ENCODE measurements at regions not wholly inside any gene's neighbourhood (a gene's known extent, or its start where the extent isn't known, plus 50 kb on each side); places are given as distances from the start of the nearest gene placed in this dataset.

DNA sequence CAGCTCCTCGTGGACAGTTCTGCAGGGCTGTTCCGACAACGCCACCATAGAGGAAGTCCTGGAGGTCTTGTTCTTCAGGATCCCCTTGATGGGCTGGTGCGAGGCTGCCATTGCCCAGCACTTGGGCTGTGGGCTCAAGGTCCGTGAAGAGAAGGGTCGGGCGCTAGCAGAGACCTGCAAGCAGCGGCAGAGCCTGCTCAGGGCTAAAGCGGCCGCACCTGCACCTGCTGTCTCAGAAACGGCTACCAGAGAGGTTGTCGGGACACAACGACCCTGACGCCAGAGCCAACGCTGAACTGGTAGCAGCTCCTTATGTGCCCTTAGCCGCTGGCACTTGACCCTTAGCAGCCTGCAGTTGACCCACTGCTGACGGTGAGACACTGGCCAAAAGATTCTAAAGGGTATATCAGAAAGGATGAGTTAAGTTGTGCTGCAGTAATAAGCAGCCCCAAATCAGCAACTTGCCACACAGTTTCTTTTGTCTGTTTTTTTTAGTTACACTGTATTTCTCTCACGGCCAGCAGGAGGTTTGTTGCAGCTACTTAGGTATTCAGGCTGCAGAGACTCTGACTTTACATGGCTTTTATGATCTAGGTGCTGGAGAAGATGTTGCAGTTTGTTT is 55.5 kb upstream of the ST6GAL2 start:
- no peaks in the 10 kb centered on the region for H3K27me3 ChIP-seq (replicated peaks in 1 of 4; ENCODE audit: control extremely low read depth in 1 of 4, control insufficient read depth in 3 of 4, insufficient read depth in 4 of 4, low read length in 3 of 4)
- no peaks in the 10 kb centered on the region for H3K36me3 ChIP-seq (replicated peaks in 1 of 2; ENCODE audit: control extremely low read depth in 1 of 2, control insufficient read depth in 1 of 2, extremely low read depth in 1 of 2, insufficient read depth in 2 of 2, low read length in 1 of 2)
- H3K79me2 ChIP-seq (ENCODE audit: control insufficient read depth, insufficient read depth, low read length): no peaks in the 10 kb centered on the region
- H3K4me2 ChIP-seq (replicated peaks; ENCODE audit: low read depth, low read length, poor library complexity, severe bottlenecking): no peak overlapping the region
- DNase-seq (no peak), ATAC-seq (ENCODE audit: low read depth) (no peak)
- no peak overlapping the region for H3K4me3 Mint-ChIP-seq
- intact Hi-C loops (cut with micrococcal nuclease): no loop called here
- no peaks in the 10 kb centered on the region for H3K4me1 ChIP-seq (ENCODE audit: control insufficient read depth in 2 of 2, insufficient read depth in 2 of 2, low read length in 2 of 2)
- CTCF ChIA-PET: no interaction called here
- POLR2A ChIA-PET: no interaction called here
- H3K4me1 Mint-ChIP-seq: no peaks in the 10 kb centered on the region
- H2AFZ ChIP-seq (ENCODE audit: insufficient read depth, low read depth, low read length, poor library complexity, severe bottlenecking): no peak overlapping the region
- H4K20me1 ChIP-seq (ENCODE audit: control insufficient read depth, insufficient read depth, low read length, poor library complexity, severe bottlenecking): no peaks in the 10 kb centered on the region
- no peak overlapping the region for H3K9ac ChIP-seq (ENCODE audit: low read length)
- 86% methylated on average over 16 of the region's 18 CpGs for WGBS (ENCODE audit: insufficient coverage)
- peaks cover 2% of the 10 kb centered on the region for H3K9me3 Mint-ChIP-seq (ENCODE audit: insufficient read depth)
- no peak overlapping the region for H3K27ac ChIP-seq (ENCODE audit: low read length in 2 of 2)
- TF ChIP-seq, protein P1, sequence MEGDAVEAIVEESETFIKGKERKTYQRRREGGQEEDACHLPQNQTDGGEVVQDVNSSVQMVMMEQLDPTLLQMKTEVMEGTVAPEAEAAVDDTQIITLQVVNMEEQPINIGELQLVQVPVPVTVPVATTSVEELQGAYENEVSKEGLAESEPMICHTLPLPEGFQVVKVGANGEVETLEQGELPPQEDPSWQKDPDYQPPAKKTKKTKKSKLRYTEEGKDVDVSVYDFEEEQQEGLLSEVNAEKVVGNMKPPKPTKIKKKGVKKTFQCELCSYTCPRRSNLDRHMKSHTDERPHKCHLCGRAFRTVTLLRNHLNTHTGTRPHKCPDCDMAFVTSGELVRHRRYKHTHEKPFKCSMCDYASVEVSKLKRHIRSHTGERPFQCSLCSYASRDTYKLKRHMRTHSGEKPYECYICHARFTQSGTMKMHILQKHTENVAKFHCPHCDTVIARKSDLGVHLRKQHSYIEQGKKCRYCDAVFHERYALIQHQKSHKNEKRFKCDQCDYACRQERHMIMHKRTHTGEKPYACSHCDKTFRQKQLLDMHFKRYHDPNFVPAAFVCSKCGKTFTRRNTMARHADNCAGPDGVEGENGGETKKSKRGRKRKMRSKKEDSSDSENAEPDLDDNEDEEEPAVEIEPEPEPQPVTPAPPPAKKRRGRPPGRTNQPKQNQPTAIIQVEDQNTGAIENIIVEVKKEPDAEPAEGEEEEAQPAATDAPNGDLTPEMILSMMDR (IDR thresholded peaks at IDR 0.05): no peak
- TF ChIP-seq EZH2 (IDR thresholded peaks at IDR 0.05; ENCODE audit: borderline replicate concordance, insufficient read depth, low read depth, low read length, poor library complexity, severe bottlenecking): no peak
- H3K9me3 ChIP-seq (ENCODE audit: control extremely low read depth in 1 of 3, control insufficient read depth in 2 of 3, insufficient read depth in 1 of 3, low read length in 2 of 3): peaks cover 0 to 6% (median 1%) of the 10 kb centered on the region in 3 donors
- H3K4me3 ChIP-seq (ENCODE audit: control extremely low read depth in 1 of 5, extremely low read depth in 1 of 5, insufficient read depth in 1 of 5, low read depth in 2 of 5, low read length in 4 of 5): no peak overlapping the region
- no peak overlapping the region for H3K27ac Mint-ChIP-seq
- no peaks in the 10 kb centered on the region for H3K27me3 Mint-ChIP-seq

DNA sequence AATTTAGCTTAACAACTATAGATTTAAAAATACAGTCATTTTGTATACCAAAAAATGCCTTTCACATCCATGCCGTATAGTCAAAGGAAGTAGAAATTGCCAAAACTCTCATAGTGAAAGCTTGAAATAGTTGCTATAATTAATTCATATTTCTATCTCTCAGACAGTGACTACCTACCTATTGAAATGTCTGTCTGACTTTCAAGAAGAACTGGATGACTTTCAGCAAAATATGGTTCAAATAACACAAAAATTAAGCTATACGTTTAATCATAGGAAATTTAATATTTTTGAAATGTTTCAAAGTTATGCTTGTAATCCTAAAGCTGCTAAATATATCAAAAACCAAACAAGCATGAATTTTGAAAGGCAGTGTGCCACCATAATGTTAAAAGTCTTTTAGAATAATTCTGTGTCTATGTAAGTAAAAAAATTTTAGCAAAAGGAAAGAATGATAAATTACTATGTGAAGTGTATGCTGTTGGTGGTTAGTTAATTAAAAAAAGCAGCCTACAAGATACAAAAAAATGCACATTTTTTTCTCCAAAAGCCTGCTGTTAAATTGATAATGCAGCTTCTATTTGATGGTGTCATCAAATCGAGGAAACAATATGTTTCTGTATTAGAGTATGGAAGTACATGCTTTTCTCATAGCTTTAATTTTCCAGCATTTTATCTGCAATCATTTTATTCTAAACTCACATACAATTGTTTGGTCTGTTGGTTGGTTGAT is 57.7 kb upstream of the ST6GAL2 start:
- no CpG with 5 or more reads among the region's 3 CpGs for WGBS (ENCODE audit: insufficient coverage)
- Histone ChIP-seq H3K9ac (ENCODE audit: low read length) (no peak overlapping the region), H3K4me3 (ENCODE audit: control extremely low read depth in 1 of 5, extremely low read depth in 1 of 5, insufficient read depth in 1 of 5, low read depth in 2 of 5, low read length in 4 of 5) (no peak overlapping the region), H3K9me3 (ENCODE audit: control extremely low read depth in 1 of 3, control insufficient read depth in 2 of 3, insufficient read depth in 1 of 3, low read length in 2 of 3) (peaks cover 0 to 6% (median 1%) of the 10 kb centered on the region in 3 donors), H3K79me2 (ENCODE audit: control insufficient read depth, insufficient read depth, low read length) (no peaks in the 10 kb centered on the region), H3K36me3 (replicated peaks in 1 of 2; ENCODE audit: control extremely low read depth in 1 of 2, control insufficient read depth in 1 of 2, extremely low read depth in 1 of 2, insufficient read depth in 2 of 2, low read length in 1 of 2) (no peaks in the 10 kb centered on the region), H3K4me1 (ENCODE audit: control insufficient read depth in 2 of 2, insufficient read depth in 2 of 2, low read length in 2 of 2) (no peaks in the 10 kb centered on the region), H3K27ac (ENCODE audit: low read length in 2 of 2) (no peak overlapping the region), H2AFZ (ENCODE audit: insufficient read depth, low read depth, low read length, poor library complexity, severe bottlenecking) (no peak overlapping the region), H3K27me3 (replicated peaks in 1 of 4; ENCODE audit: control extremely low read depth in 1 of 4, control insufficient read depth in 3 of 4, insufficient read depth in 4 of 4, low read length in 3 of 4) (no peaks in the 10 kb centered on the region), H4K20me1 (ENCODE audit: control insufficient read depth, insufficient read depth, low read length, poor library complexity, severe bottlenecking) (no peaks in the 10 kb centered on the region), H3K4me2 (replicated peaks; ENCODE audit: low read depth, low read length, poor library complexity, severe bottlenecking) (no peak overlapping the region)
- peaks cover 2% of the 10 kb centered on the region for H3K9me3 Mint-ChIP-seq (ENCODE audit: insufficient read depth)
- no peak overlapping the region for H3K27ac Mint-ChIP-seq
- H3K4me1 Mint-ChIP-seq: no peaks in the 10 kb centered on the region
- TF ChIP-seq, protein P1 (IDR thresholded peaks at IDR 0.05): no peak
- TF ChIP-seq EZH2 (IDR thresholded peaks at IDR 0.05; ENCODE audit: borderline replicate concordance, insufficient read depth, low read depth, low read length, poor library complexity, severe bottlenecking): no peak
- CTCF ChIA-PET: no interaction called here
- ATAC-seq (ENCODE audit: low read depth) (no peak), DNase-seq (no peak)
- no peak overlapping the region for H3K4me3 Mint-ChIP-seq
- no peaks in the 10 kb centered on the region for H3K27me3 Mint-ChIP-seq
- intact Hi-C loops (cut with micrococcal nuclease): no loop called here
- POLR2A ChIA-PET: no interaction called here

All from B cell (primary cell).